Umbilical cord (tissue), 1 donor: ENCODE measurements at regions not wholly inside any gene's neighbourhood (a gene's known extent, or its start where the extent isn't known, plus 50 kb on each side); places are given as distances from the start of the nearest gene placed in this dataset.
"Not testable (repeated sequence)": the region's sequence is repeated elsewhere in the genome, so short reads cannot be mapped to it uniquely, and the experiment has no call there.

Source experiments
- DNase-seq: peaks from one replicate; pipeline ENCODE4 v3.0.0-alpha.2; 2015; ENCODE audit warnings: low spot score

DNA sequence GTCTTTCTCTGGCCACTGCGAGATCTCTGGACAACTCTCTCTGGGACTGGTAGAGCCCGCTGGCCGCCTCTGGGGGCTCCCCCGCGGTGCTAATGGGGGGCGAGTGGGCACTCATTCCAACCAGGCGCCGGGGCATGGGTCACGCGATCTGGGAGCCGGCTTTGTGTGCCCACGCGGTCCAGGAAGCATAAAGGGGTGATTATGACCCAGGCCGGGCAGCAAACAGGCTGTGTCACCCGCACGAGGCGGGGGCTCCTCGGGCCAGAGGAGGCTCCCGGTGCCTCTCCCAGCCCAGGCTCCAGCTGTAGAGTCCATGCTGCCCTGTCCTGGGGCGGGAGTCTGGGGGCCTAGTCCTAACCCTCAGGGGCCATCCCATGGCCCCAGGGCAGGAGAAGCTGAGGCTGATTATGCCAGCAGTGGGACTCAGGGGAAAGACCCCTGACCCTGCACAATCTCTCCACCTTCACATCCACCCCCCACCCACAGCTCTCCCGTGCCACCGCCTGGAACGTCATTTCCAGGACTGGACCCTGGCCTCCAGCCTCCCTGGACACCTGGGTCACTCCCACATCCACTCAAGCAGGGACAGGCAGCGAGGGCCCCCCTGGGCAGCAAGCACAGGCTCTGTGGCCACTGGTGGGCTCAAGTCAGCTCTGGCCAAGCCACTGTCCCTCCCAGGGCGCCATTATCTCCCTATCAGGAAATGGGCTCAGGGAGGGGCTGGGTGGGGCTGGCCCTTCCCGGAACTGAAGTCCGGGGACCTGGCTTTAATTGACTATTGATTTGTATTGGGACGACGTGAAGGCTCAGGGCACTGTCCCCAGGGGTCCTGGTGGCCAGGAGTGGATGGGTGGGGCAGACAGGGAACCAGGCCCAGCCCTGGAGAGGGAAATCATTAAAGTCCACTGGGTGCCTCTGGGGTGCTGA lies 50.0 kb downstream of the PTPRS start:
- DNase-seq, result no peak

GRCh38 chr19:5289060-5289990 lies 51.3 kb downstream of the PTPRS start:
- DNase-seq, result no peak

DNA sequence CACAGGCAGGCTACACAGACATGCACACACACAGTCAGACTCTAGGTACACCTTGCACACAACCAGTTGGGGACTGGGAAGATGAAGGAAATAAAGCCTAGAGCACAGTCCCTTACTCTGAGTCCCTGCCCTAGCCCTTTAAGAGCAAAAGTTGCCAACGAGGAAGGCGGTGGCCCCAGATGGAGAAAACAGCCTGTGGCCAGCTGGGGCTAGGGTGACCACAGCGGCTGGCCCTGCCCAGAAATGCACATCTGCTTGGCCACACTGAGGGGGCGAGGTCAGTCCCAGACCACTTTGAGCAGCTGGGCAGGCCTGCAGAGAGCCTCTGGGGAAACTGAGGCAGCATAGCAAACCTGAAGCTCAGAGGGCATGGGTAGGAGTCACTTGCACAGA lies 52.3 kb downstream of the PTPRS start:
- DNase-seq, result no peak

DNA sequence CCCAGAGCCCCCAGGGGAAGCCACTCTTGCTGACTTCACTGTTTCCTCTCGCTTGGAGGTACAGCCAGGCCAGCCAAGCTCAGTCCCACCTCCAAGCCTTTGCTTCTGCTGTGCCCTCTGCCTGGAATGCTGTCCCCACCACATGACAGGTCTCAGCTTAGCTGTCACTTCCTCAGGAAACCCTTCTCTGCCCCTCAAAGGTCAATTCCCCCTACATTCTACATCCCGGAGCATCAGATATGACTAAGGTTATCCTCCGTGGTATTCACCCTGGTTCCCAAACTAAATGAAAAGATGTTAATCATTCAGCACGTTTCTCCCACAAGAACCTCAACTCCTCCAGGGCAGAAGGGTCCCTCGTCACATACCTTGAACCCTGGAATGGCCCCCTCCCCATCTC lies 53.5 kb downstream of the PTPRS start:
- no peak for DNase-seq

- no peak for DNase-seq
Observed at GRCh38 chr19:5286465-5287029, 54.1 kb downstream of the PTPRS start.

- DNase-seq, result no peak
Observed at GRCh38 chr19:5285955-5286354, 54.7 kb downstream of the PTPRS start.

DNA sequence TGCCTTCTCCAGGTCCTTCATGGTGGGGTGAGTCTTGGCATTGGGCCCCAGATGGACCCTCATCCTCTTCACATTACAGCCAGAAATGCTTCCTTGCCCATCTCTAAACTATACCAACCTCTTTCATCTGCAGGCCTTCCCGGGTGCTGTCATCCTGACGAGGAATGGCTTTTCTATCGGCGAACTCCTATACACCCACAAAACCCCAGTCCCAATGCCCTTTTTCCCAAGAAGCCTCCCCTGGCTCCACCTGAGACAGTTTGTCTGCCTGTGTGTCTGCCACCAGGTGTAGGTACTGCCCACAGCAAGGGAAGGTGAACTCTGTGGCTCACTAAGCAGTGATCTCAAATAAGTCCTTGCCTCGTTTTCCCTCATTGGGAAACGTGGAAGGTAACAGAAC lies 55.3 kb downstream of the PTPRS start:
- no peak for DNase-seq

DNA sequence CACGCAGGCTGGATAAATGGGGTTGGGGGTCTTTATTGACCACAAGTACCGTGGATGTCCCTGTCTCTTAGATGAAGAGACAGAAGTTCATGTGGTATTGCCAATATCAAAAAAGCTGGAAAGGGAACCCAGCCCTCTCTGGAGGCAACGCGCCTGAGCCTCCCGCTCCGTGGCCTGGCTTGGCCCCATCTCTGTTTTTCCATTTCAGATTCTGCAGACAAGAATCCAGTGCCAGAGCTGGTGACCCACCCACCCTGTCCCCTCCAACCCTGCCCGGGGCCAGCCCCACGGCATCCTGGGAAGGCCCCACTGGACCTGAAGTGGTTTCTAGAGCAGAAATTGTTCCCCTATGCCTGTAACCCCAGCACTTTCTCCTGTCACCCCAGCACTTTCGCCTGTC lies 57.7 kb downstream of the PTPRS start:
- DNase-seq, result no peak

GRCh38 chr19:5281588-5281987 lies 59.0 kb downstream of the PTPRS start:
- no peak for DNase-seq

DNA sequence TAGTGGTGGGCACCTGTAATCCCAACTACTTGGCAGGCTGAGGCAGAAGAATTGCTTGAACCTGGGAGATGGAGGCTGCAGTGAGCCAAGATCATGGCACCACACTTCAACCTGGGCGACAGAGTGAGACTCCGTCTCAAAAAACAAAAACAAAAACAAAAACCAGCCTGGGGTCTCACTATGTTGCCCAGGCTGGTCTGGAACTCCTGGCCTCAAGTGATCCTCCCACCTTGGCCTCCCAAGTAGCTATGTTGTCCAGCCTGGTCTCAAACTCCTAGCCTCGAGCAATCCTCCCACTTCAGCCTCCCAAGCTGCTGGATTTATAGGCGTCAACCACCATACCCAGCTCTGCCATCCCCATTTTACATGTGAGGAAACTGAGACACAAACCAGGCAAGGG lies 64.9 kb downstream of the PTPRS start:
- not testable (repeated sequence) for DNase-seq

GRCh38 chr19:5273782-5274181 lies 66.8 kb downstream of the PTPRS start:
- DNase-seq, result no peak

DNA sequence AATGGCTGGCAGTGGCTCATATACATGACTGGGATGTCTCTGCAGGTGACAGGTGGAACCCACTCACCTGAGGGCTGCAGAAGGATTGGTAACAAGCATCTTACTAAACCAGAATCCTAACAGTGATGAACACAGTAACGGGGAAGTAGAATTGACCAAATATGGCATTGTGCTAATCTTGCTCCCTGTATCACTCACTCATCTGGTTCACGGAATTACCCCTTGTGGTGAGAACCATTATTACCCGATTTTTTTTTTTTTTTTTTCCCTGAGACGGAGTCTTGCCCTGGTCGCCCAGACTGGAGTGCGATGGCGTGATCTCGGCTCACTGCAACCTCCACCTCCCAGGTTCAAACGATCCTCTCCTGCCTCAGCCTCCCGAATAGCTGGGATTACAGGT lies 69.5 kb downstream of the PTPRS start:
- no peak for DNase-seq

- no peak for DNase-seq
Observed at GRCh38 chr19:5269926-5270325, 70.7 kb downstream of the PTPRS start.

DNA sequence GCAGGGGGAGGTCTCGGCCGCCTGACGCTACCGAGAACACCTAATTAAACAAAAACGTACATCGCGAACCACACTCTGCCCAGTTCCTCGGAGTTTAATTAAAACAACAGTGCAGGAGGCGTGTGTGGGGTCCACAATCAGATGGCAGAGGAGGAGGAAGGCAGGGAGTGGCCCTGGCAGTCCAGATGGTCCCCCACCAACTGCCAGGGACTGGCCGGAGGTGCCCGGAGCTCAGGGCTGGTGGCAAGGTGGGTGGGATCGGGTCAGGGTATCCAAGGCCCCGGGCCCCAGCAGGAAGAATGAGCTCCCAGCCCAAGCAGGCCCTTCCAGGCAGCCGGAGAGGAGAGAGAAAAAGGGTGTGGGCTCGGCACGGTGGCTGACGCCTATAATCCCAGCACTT lies 71.3 kb downstream of the PTPRS start:
- no peak for DNase-seq

DNA sequence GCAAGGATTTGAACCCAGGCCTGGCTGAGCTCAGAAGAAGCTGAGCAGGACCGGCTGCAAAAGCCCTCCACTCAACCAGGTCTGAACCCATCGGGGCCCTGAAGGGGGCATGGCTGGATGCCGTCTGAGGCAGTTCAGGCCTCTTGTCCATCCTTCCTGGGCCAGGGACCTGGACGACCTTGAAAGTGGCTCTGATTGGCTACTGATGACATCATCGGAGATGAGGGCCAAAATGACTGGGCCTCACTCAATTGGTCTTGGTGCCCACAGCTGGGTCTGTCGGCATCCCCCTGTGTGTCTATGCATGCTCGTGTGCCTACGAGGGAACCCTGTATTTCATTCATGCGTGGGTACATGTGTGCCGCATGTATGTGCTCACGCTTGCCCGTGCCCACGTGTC lies 71.8 kb downstream of the PTPRS start:
- DNase-seq, result no peak

- no peak for DNase-seq
Observed at GRCh38 chr19:5265260-5265659, 75.4 kb downstream of the PTPRS start.

DNA sequence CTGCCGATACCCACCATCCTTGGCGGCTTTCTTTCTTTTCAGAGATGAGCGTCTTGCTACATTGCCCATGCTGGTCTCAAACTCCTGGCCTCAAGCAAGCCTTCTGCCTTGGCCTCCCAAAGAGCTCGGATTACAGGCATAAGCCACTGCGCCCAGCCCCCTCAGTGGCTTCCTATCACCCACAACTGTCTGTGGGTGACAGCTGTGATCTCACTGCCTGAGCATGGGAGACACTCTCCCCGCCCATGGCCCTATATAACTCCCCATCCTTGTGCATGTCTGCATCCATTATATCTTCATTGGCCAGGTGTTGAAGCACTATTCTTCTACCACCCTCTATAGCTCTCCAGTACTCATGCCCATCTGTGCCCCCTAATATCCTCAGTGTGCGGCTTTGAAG lies 76.2 kb downstream of the PTPRS start:
- no peak for DNase-seq

DNA sequence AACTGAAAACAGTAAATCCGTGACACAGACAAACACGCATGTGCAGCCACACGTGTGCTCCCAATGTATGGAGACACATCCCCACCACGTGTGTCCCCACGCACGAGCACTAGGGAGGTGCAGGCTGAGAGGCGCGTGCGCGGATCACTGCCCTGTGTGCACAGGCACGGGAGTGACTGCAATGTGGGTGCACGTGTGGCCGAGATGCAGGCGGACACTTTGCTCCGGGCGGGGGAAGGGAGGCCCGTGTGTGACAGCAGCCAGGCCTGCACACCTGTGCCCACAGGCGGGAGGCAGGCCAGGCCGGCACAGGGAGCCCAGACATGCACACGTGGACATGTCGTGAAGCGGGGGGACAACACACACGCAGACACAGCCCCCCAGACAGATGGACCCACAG lies 77.0 kb downstream of the PTPRS start:
- no peak for DNase-seq

- no peak for DNase-seq
Observed at GRCh38 chr19:5262721-5263120, 77.9 kb downstream of the PTPRS start.

DNA sequence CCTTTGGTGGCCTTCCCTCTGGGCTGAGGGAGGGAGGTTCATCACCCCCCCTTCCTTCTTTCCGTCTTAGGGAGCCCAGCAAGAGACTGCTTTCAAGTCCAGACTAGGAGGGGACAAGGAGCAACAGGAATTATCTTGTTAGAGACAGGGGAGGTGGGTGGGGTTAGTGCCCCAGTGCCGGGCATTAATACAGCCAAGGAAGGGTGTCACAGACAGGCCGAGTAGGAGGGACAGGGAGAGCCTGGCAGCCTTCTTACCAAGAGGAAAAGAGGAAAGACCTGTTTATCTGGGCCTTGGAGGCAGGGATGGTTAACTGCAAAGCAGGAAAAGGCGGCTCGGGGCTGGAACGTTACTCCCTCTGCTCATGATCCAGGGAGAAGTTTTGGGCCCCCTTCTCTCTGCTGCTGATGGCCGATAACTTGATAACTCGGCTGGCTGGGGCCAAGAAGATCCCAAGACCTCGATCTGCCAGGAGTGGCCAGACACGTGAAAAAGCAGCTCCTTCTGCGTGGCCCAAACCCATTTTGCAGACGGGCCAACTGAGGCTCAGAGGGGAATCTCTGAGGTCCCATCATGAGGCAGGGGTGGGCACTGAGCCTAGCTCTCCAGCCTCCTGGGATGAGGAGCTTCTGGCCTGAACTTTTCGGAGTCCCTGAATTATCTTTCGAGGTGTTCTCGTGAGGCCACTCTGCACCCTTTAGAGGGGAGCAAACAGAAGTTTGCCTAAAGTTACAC lies 79.3 kb downstream of the PTPRS start:
- DNase-seq, result peak; percentile 69

GRCh38 chr19:5260381-5260967 lies 80.1 kb downstream of the PTPRS start:
- DNase-seq, result no peak
